ENCODE measurements at regions not wholly inside any gene's neighbourhood (a gene's known extent, or its start where the extent isn't known, plus 50 kb on each side); places are given as distances from the start of the nearest gene placed in this dataset.

- no peak for DNase-seq
- intact Hi-C loops (cut with DNase I; ENCODE audit: low total_unique reads) = no loop called here
- TF ChIP-seq EP300 (IDR thresholded peaks at IDR 0.05; ENCODE audit: low read depth) (no peak), CTCF (IDR thresholded peaks at IDR 0.05) (no peak), POLR2A (IDR thresholded peaks at IDR 0.05) (no peak), POLR2AphosphoS5 (IDR thresholded peaks at IDR 0.05) (no peak)
- in situ Hi-C loops (cut with MboI; ENCODE audit: low pct_ligation_motif_present in 1 of 4, low pct_unique_long_range_greater_than_20kb in 1 of 4, low sequenced_read_pairs in 3 of 4) = no loop called here
- Histone ChIP-seq H3K4me1 (no peaks in the 10 kb centered on the region), H3K9me3 (no peaks in the 10 kb centered on the region), H3K27me3 (no peaks in the 10 kb centered on the region), H3K36me3 (no peaks in the 10 kb centered on the region), H3K4me3 (no peak overlapping the region), H3K27ac (no peak overlapping the region)
- WGBS, 2 donors (ENCODE audit: low coverage in 1 of 2) = 84 to 100% methylated on average over 2 of the region's 2 CpGs
Measured at GRCh38 chr2:51084750-51085149, 52.8 kb upstream of the NRXN1 start.

Small RNAs in the stretch of these regions (small RNA-seq; reads per million reads assigned to genes)
- gene AC010967.3 (0 reads per million in 4 donors), gene AC069157.1 (0 reads per million in 4 donors), gene AC097463.2 (0 reads per million in 4 donors), gene CRYGGP (0 reads per million in 4 donors), gene MIR4431 (0 reads per million in 4 donors), gene RF00019 (0 reads per million in 4 donors), gene RF00424 (0 to 0.12 (median 0) reads per million in 4 donors), gene RNU6-997P (0 reads per million in 4 donors)

Measured in transverse colon (tissue), 4 donors.